OCI-LY1 (cell line): ENCODE measurements at regions not wholly inside any gene's neighbourhood (a gene's known extent, or its start where the extent isn't known, plus 50 kb on each side); places are given as distances from the start of the nearest gene placed in this dataset.

Experiments
- H2AFZ ChIP-seq: fragments of 200-600 bp; sonication (generic), shearing (Covaris generic); 2 replicates; pipeline ENCODE4 v1.6.0; 2014; ENCODE audit warnings: antibody characterized with exemption, mild to moderate bottlenecking, low read length
- H3F3A ChIP-seq: fragments of 200-600 bp; sonication (generic), shearing (Covaris generic); 2 replicates; pipeline ENCODE4 v1.6.0; 2014; ENCODE audit warnings: mild to moderate bottlenecking, antibody characterized with exemption, low read length, moderate library complexity; ENCODE audit not compliant: insufficient read depth
- H3K27ac ChIP-seq: fragments of 200-600 bp; sonication (generic); 2 replicates; pipeline ENCODE4 v1.5.1; 2014; ENCODE audit warnings: low read length, mixed run types, mild to moderate bottlenecking, low read depth; ENCODE audit not compliant: poor library complexity, severe bottlenecking
- H3K27me3 ChIP-seq: fragments of 200-600 bp; sonication (generic); 2 replicates; pipeline ENCODE4 v1.6.0; 2014; ENCODE audit warnings: antibody characterized with exemption, mild to moderate bottlenecking, low read length, moderate library complexity; ENCODE audit not compliant: insufficient read depth
- H3K36me3 ChIP-seq: fragments of 200-600 bp; sonication (generic); 2 replicates; pipeline ENCODE4 v1.6.1; 2014; ENCODE audit warnings: mild to moderate bottlenecking, antibody characterized with exemption, low read length, moderate library complexity, mixed read lengths; ENCODE audit not compliant: insufficient read depth
- H3K4me1 ChIP-seq: fragments of 200-600 bp; sonication (generic); 2 replicates; pipeline ENCODE4 v1.5.1; 2014; ENCODE audit warnings: mild to moderate bottlenecking, low read length, moderate library complexity; ENCODE audit not compliant: insufficient read depth, severe bottlenecking
- H3K4me2 ChIP-seq: fragments of 200-600 bp; sonication (generic), shearing (Covaris generic); 2 replicates; pipeline ENCODE4 v1.6.1; 2014; ENCODE audit warnings: low read length
- H3K4me3 ChIP-seq: fragments of 200-600 bp; sonication (generic); 2 replicates; pipeline ENCODE4 v1.5.1; 2014; ENCODE audit warnings: low read length, low read depth, mild to moderate bottlenecking, mixed read lengths; ENCODE audit not compliant: poor library complexity, severe bottlenecking
- H3K79me2 ChIP-seq: fragments of 200-600 bp; shearing (Covaris generic); 2 replicates; pipeline ENCODE4 v1.6.1; 2016; ENCODE audit warnings: mixed run types, low read length, mixed read lengths; ENCODE audit not compliant: insufficient read depth
- H3K9ac ChIP-seq: fragments of 200-600 bp; sonication (generic), shearing (Covaris generic); 2 replicates; pipeline ENCODE4 v1.6.1; 2014; ENCODE audit warnings: mild to moderate bottlenecking, low read length, mixed read lengths
- H3K9me2 ChIP-seq: fragments of 200-600 bp; sonication (generic), shearing (Covaris generic); 2 replicates; pipeline ENCODE4 v1.6.1; 2014; ENCODE audit warnings: low read depth, mild to moderate bottlenecking, low read length, mixed read lengths
- H3K9me3 ChIP-seq: fragments of 200-600 bp; shearing (Covaris generic); 2 replicates; pipeline ENCODE4 v1.6.1; 2014; ENCODE audit warnings: low read length, mixed read lengths
- H4K20me1 ChIP-seq: fragments of 200-600 bp; sonication (generic), shearing (Covaris generic); 2 replicates; pipeline ENCODE4 v1.6.0; 2016; ENCODE audit warnings: mild to moderate bottlenecking, low read length; ENCODE audit not compliant: insufficient read depth
- CTCF ChIP-seq: fragments of 200-600 bp; sonication (generic), shearing (Covaris generic); IDR thresholded peaks from 2 replicates; pipeline ENCODE4 v1.5.1; 2017; ENCODE audit warnings: mild to moderate bottlenecking, antibody characterized with exemption, low read length, moderate library complexity, mixed read lengths
- EZH2 ChIP-seq: fragments of 200-600 bp; sonication (generic), shearing (Covaris generic); IDR thresholded peaks from 2 replicates; pipeline ENCODE4 v1.8.0; 2017; ENCODE audit warnings: borderline replicate concordance, mixed run types, mild to moderate bottlenecking, antibody characterized with exemption, low read length, moderate library complexity, mixed read lengths

DNA sequence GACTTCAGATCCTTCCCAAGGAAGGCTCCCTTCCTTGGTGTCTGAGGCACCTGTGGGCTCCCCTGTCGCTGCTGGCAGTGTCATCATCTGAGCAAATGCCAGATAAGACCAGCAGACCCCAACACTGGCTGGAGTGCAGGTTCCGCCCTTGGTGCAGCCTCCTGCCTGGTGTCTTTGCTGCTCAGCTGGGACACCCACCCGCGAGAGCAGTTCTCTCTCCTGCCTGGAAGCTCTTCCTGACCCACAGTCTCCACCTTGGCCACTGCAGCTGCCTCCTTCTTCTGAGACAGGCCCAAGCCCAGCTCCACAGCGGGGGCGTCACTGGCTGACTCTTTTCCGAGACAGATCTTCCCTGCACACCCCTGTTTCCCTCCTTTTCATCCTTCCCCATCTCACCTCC, 395.7 kb upstream of the MAP3K7 start:
- Histone ChIP-seq H3K9me3 (no peaks in the 10 kb centered on the region), H3K9me2 (no peaks in the 10 kb centered on the region), H3F3A (no peaks in the 10 kb centered on the region), H4K20me1 (no peaks in the 10 kb centered on the region), H3K4me1 (no peaks in the 10 kb centered on the region), H3K4me3 (no peak overlapping the region), H3K4me2 (no peak overlapping the region), H2AFZ (no peak overlapping the region), H3K36me3 (no peaks in the 10 kb centered on the region), H3K79me2 (no peaks in the 10 kb centered on the region), H3K27me3 (no peaks in the 10 kb centered on the region), H3K9ac (no peak overlapping the region), H3K27ac (no peak overlapping the region)
- TF ChIP-seq CTCF (no peak), EZH2 (no peak)

DNA sequence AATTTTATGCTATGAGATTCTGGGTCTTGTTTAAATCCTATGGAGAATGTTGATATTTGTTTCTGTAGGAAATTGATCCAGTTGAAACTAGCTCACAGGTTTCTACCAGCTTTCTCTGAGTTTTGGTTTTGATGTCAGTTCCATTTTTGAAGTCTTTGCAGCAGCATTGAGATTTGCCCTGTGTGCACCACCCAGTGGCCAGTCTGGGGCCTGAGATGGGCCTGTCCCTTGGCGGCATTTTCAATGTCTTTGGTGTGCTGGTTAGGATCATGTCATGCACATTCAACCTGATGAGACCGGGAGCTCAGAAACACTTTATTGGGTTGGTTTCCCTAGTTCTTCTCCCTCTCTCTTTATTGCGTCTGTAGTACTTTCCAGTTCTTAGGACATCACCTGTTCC, 395.2 kb upstream of the MAP3K7 start:
- Histone ChIP-seq H3K9me2 (no peaks in the 10 kb centered on the region), H3K27me3 (no peaks in the 10 kb centered on the region), H3K9me3 (no peaks in the 10 kb centered on the region), H3K4me3 (no peak overlapping the region), H4K20me1 (no peaks in the 10 kb centered on the region), H3K27ac (no peak overlapping the region), H2AFZ (no peak overlapping the region), H3K36me3 (no peaks in the 10 kb centered on the region), H3K9ac (no peak overlapping the region), H3K79me2 (no peaks in the 10 kb centered on the region), H3K4me1 (no peaks in the 10 kb centered on the region), H3F3A (no peaks in the 10 kb centered on the region), H3K4me2 (no peak overlapping the region)
- no peak for TF ChIP-seq EZH2
- TF ChIP-seq CTCF = no peak

- Histone ChIP-seq H3K36me3 (no peaks in the 10 kb centered on the region), H3K9me3 (no peaks in the 10 kb centered on the region), H3K4me1 (no peaks in the 10 kb centered on the region), H3K9me2 (no peaks in the 10 kb centered on the region), H3K9ac (no peak overlapping the region), H4K20me1 (no peaks in the 10 kb centered on the region), H3K4me2 (no peak overlapping the region), H3F3A (no peaks in the 10 kb centered on the region), H3K4me3 (no peak overlapping the region), H2AFZ (no peak overlapping the region), H3K27me3 (no peaks in the 10 kb centered on the region), H3K27ac (no peak overlapping the region), H3K79me2 (no peaks in the 10 kb centered on the region)
- no peak for TF ChIP-seq CTCF
- no peak for TF ChIP-seq EZH2
Measured at GRCh38 chr6:90978046-90978445, 391.2 kb upstream of the MAP3K7 start.
